Tibial nerve (tissue), 4 donors: ENCODE measurements at regions not wholly inside any gene's neighbourhood (a gene's known extent, or its start where the extent isn't known, plus 50 kb on each side); places are given as distances from the start of the nearest gene placed in this dataset.

Source experiments
- DNase-seq, 2 donors: peaks; one replicate each; pipeline ENCODE4 v3.0.0-alpha.2; 2019; ENCODE audit warnings: low spot score in 2 of 2
- H3K27ac ChIP-seq, 4 donors: fragments of 200-600 bp; sonication (generic) in 3 of 4; one replicate each; pipeline ENCODE4 v1.5.1; 2017 to 2019; ENCODE audit warnings: mild to moderate bottlenecking in 1 of 4
- H3K27me3 ChIP-seq, 2 donors: fragments of 200-600 bp; sonication (generic) in 1 of 2; one replicate each; pipeline versions ENCODE4 v1.5.1 to v1.6.0; 2017 to 2019
- H3K36me3 ChIP-seq, 3 donors: fragments of 200-600 bp; sonication (generic); one replicate each; pipeline ENCODE4 v1.5.1; 2018 to 2019
- H3K4me1 ChIP-seq, 4 donors: fragments of 200-600 bp; sonication (generic) in 3 of 4; one replicate each; pipeline ENCODE4 v1.5.1; 2017 to 2019
- H3K4me3 ChIP-seq, 4 donors: fragments of 200-600 bp; sonication (generic) in 3 of 4; one replicate each; pipeline ENCODE4 v1.5.1; 2017 to 2019; ENCODE audit warnings: mild to moderate bottlenecking in 1 of 4, moderate library complexity in 1 of 4
- H3K9me3 ChIP-seq, 4 donors: fragments of 200-600 bp; sonication (generic) in 3 of 4; one replicate each; pipeline ENCODE4 v1.5.1; 2017 to 2019
- EP300 ChIP-seq, 2 donors: sonication (generic); formaldehyde crosslinking; IDR thresholded peaks; one replicate each; pipeline ENCODE4 v1.6.1; 2017; ENCODE audit warnings: antibody characterized with exemption in 2 of 2, mild to moderate bottlenecking in 1 of 2
- POLR2A ChIP-seq, 2 donors: fragments of 450-650 bp; IDR thresholded peaks; one replicate each; pipeline ENCODE4 v1.6.1; 2017; ENCODE audit warnings: antibody characterized with exemption in 2 of 2, mild to moderate bottlenecking in 2 of 2, moderate library complexity in 2 of 2
- WGBS, 2 donors: methylation state at CpG; one replicate each; pipeline ENCODE4 v1.1.5; 2018; 5-methylcytosine and 5-hydroxymethylcytosine counted together
- TF ChIP-seq, protein P1 (sequence below), 5 experiments: fragments of 200-600 bp in 3 of 5; fragments of 450-650 bp in 2 of 5; sonication (generic) in 3 of 5; IDR thresholded peaks; one replicate each; pipeline ENCODE4 v1.5.1; 2016 to 2019; ENCODE audit warnings: antibody characterized with exemption in 5 of 5, mild to moderate bottlenecking in 3 of 5, moderate library complexity in 2 of 5

DNA sequence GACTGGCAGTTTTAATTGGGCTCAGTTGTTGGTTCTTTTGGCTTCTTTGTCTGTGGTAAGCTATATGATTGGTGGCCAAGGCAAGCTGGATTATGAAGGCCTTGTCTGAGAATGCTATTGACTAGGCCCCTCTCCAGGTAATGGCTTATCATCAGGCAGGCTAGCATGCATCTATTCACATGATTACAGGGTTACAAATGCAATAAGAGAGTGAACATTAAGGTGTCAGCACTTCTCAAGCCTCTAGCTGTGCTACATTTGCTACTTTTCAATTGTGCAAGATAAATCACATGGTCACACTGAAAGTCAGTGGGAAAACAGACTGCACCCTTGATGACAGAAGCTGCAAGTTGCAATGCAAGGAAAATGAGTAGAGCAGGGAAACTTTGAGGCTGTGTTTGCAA lies 550.9 kb upstream of the TMPRSS15 start:
- DNase-seq = no peak
- H3K27me3 ChIP-seq = no peaks in the 10 kb centered on the region
- H3K4me1 ChIP-seq = no peaks in the 10 kb centered on the region
- TF ChIP-seq, protein P1, sequence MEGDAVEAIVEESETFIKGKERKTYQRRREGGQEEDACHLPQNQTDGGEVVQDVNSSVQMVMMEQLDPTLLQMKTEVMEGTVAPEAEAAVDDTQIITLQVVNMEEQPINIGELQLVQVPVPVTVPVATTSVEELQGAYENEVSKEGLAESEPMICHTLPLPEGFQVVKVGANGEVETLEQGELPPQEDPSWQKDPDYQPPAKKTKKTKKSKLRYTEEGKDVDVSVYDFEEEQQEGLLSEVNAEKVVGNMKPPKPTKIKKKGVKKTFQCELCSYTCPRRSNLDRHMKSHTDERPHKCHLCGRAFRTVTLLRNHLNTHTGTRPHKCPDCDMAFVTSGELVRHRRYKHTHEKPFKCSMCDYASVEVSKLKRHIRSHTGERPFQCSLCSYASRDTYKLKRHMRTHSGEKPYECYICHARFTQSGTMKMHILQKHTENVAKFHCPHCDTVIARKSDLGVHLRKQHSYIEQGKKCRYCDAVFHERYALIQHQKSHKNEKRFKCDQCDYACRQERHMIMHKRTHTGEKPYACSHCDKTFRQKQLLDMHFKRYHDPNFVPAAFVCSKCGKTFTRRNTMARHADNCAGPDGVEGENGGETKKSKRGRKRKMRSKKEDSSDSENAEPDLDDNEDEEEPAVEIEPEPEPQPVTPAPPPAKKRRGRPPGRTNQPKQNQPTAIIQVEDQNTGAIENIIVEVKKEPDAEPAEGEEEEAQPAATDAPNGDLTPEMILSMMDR (IDR thresholded peaks at IDR 0.05) = no peak
- no peak for TF ChIP-seq POLR2A (IDR thresholded peaks at IDR 0.05)
- TF ChIP-seq EP300 (IDR thresholded peaks at IDR 0.05) = no peak
- H3K27ac ChIP-seq = no peak overlapping the region
- no peaks in the 10 kb centered on the region for H3K36me3 ChIP-seq
- H3K9me3 ChIP-seq = no peaks in the 10 kb centered on the region
- no peak overlapping the region for H3K4me3 ChIP-seq

DNA sequence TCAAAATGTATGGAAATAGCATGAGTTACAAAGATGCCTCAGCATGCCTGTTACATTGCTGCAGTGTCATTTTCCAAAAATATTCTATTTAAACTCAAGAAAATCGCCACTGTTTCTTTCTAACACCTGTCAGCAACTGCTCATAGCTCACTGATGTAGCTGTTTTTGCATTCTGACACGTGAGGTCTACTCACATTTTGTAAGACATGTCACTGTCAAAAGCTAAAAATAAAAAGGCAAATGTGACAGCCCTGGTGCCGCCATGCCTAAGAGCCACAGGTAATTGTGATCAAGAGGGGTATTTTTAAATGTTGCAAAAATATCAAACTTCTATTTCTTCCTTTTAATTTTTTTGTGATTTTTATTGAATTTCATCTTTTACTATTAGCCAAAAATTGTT lies 556.2 kb upstream of the TMPRSS15 start:
- Histone ChIP-seq H3K27ac (no peak overlapping the region), H3K9me3 (no peaks in the 10 kb centered on the region), H3K27me3 (no peaks in the 10 kb centered on the region), H3K4me1 (no peaks in the 10 kb centered on the region), H3K36me3 (no peaks in the 10 kb centered on the region), H3K4me3 (no peak overlapping the region)
- TF ChIP-seq, protein P1 (IDR thresholded peaks at IDR 0.05) = no peak
- TF ChIP-seq POLR2A (IDR thresholded peaks at IDR 0.05) (no peak), EP300 (IDR thresholded peaks at IDR 0.05) (no peak)
- DNase-seq = no peak
- 81 to 84% methylated on average over 3 of the region's 3 CpGs for WGBS, 2 donors

DNA sequence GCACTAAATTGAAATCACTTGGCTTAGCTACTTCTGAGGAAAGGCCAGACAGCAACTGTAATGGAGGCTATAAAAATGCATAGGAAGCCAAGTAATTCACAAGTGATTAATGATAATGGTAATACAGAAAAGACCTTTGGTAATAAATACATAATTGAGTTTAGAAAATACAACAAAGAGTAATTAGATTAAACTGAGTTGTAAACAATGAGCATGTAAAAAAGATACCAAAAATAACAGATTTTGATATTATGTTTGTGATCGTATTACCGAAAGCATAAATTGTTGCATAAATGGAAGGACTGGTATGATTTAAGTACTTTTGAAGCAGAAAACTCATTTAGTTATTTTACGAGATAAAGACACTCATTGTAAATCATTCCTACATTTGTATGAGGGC lies 556.7 kb upstream of the TMPRSS15 start:
- no peaks in the 10 kb centered on the region for H3K36me3 ChIP-seq
- WGBS, 2 donors = 82 to 86% methylated on average over 3 of the region's 3 CpGs
- no peaks in the 10 kb centered on the region for H3K9me3 ChIP-seq
- no peak overlapping the region for H3K27ac ChIP-seq
- no peak for TF ChIP-seq POLR2A (IDR thresholded peaks at IDR 0.05)
- TF ChIP-seq, protein P1 (IDR thresholded peaks at IDR 0.05) = no peak
- no peak for TF ChIP-seq EP300 (IDR thresholded peaks at IDR 0.05)
- H3K4me1 ChIP-seq = no peaks in the 10 kb centered on the region
- H3K27me3 ChIP-seq = no peaks in the 10 kb centered on the region
- no peak overlapping the region for H3K4me3 ChIP-seq
- no peak for DNase-seq

DNA sequence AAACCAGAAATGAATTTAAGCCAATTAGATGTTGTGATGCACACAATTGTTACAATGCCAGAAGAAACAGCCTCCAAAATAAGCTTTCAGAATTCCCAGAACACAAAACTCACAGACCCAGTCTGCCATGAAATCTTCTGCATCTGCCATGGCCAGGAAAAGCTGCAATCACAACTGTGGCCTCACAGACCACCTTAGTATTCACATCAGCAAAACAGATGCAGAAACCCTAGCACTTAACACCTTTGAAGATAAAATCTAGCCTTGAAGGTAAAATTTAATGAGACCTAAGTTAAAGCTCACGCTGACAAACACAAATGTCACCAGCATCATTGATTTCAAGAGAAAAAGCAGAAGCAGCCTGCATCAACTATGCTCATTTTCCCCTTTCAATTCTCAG lies 566.8 kb upstream of the TMPRSS15 start:
- 64 to 71% methylated on average over 1 of the region's 1 CpG for WGBS, 2 donors
- Histone ChIP-seq H3K9me3 (no peaks in the 10 kb centered on the region), H3K27ac (no peak overlapping the region), H3K36me3 (no peaks in the 10 kb centered on the region), H3K27me3 (no peaks in the 10 kb centered on the region), H3K4me1 (no peaks in the 10 kb centered on the region), H3K4me3 (no peak overlapping the region)
- DNase-seq = no peak
- TF ChIP-seq POLR2A (IDR thresholded peaks at IDR 0.05) = no peak
- no peak for TF ChIP-seq EP300 (IDR thresholded peaks at IDR 0.05)
- TF ChIP-seq, protein P1 (IDR thresholded peaks at IDR 0.05) = no peak

DNA sequence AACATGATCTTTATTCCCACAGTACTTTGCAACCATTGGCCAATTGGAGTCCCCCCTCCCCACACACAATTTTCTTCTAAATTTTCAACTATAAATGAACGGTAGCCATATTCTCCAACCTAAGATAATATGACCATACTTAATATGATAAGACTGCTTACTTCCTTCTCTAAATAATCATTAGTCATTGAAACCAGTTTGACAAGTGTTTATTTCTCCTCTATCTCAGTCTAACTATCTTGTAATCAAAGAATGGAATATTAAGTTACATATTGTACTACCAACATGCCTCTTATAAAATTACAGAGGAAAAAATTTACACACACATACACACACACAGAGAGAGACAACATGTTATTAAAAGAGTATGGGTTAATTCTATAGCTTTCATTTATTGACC lies 567.4 kb upstream of the TMPRSS15 start:
- H3K27ac ChIP-seq = no peak overlapping the region
- H3K27me3 ChIP-seq = no peaks in the 10 kb centered on the region
- TF ChIP-seq POLR2A (IDR thresholded peaks at IDR 0.05) (no peak), EP300 (IDR thresholded peaks at IDR 0.05) (no peak)
- TF ChIP-seq, protein P1 (IDR thresholded peaks at IDR 0.05) = no peak
- no peak overlapping the region for H3K4me3 ChIP-seq
- WGBS, 2 donors = 0 to 74% methylated on average over 1 of the region's 1 CpG
- DNase-seq = no peak
- H3K9me3 ChIP-seq = no peaks in the 10 kb centered on the region
- H3K4me1 ChIP-seq = no peaks in the 10 kb centered on the region
- H3K36me3 ChIP-seq = no peaks in the 10 kb centered on the region
